Skeletal muscle satellite cell (primary cell): ENCODE measurements at regions not wholly inside any gene's neighbourhood (a gene's known extent, or its start where the extent isn't known, plus 50 kb on each side); places are given as distances from the start of the nearest gene placed in this dataset.
"Not testable (repeated sequence)": the region's sequence is repeated elsewhere in the genome, so short reads cannot be mapped to it uniquely, and the experiment has no call there.

Experiments used
- H3K27me3 ChIP-seq: 2 replicates; pipeline ENCODE4 v1.7.0; 2013; ENCODE audit warnings: low read length; ENCODE audit not compliant: control insufficient read depth, insufficient read depth
- H3K36me3 ChIP-seq: 2 replicates; pipeline ENCODE4 v1.7.0; 2013; ENCODE audit warnings: mild to moderate bottlenecking, control low read depth, low read length; ENCODE audit not compliant: insufficient read depth
- H3K4me1 ChIP-seq: 2 replicates; pipeline ENCODE4 v1.7.0; 2013; ENCODE audit warnings: low read length; ENCODE audit not compliant: control insufficient read depth, insufficient read depth
- H3K4me2 ChIP-seq: 2 replicates; pipeline ENCODE4 v1.7.0; 2013; ENCODE audit warnings: mild to moderate bottlenecking, low read length
- H3K4me3 ChIP-seq: 2 replicates; pipeline ENCODE4 v1.7.0; 2013; ENCODE audit warnings: low read length
- H3K9ac ChIP-seq: 2 replicates; pipeline ENCODE4 v1.7.0; 2013; ENCODE audit warnings: mild to moderate bottlenecking, low read depth, low read length, moderate library complexity
- H3K9me3 ChIP-seq: replicated peaks from 2 replicates; pipeline ENCODE4 v1.7.0; 2013; ENCODE audit warnings: mild to moderate bottlenecking, control low read depth, low read length

- no peaks in the 10 kb centered on the region for H3K36me3 ChIP-seq
- no peaks in the 10 kb centered on the region for H3K4me1 ChIP-seq
- H3K27me3 ChIP-seq = no peaks in the 10 kb centered on the region
- H3K4me3 ChIP-seq = no peak overlapping the region
- no peak overlapping the region for H3K4me2 ChIP-seq
- no peaks in the 10 kb centered on the region for H3K9me3 ChIP-seq
- H3K9ac ChIP-seq = no peak overlapping the region
Observed at GRCh38 chr1:221517961-221518360, 223.9 kb downstream of the DUSP10 start.

GRCh38 chr1:221520250-221520649, 221.6 kb downstream of the DUSP10 start:
- Histone ChIP-seq H3K27me3 (no peaks in the 10 kb centered on the region), H3K9ac (no peak overlapping the region), H3K4me1 (no peaks in the 10 kb centered on the region), H3K9me3 (no peaks in the 10 kb centered on the region), H3K4me2 (no peak overlapping the region), H3K36me3 (no peaks in the 10 kb centered on the region), H3K4me3 (no peak overlapping the region)

- no peaks in the 10 kb centered on the region for H3K36me3 ChIP-seq
- no peaks in the 10 kb centered on the region for H3K9me3 ChIP-seq
- H3K4me2 ChIP-seq = no peak overlapping the region
- H3K4me1 ChIP-seq = no peaks in the 10 kb centered on the region
- no peak overlapping the region for H3K4me3 ChIP-seq
- no peak overlapping the region for H3K9ac ChIP-seq
- no peaks in the 10 kb centered on the region for H3K27me3 ChIP-seq
Observed at GRCh38 chr1:221521686-221522085, 220.2 kb downstream of the DUSP10 start.

GRCh38 chr1:221522529-221522940, 219.4 kb downstream of the DUSP10 start:
- H3K36me3 ChIP-seq = no peaks in the 10 kb centered on the region
- H3K4me2 ChIP-seq = no peak overlapping the region
- no peaks in the 10 kb centered on the region for H3K27me3 ChIP-seq
- no peak overlapping the region for H3K9ac ChIP-seq
- H3K4me1 ChIP-seq = no peaks in the 10 kb centered on the region
- H3K4me3 ChIP-seq = no peak overlapping the region
- H3K9me3 ChIP-seq = no peaks in the 10 kb centered on the region

- Histone ChIP-seq H3K4me2 (no peak overlapping the region), H3K36me3 (no peaks in the 10 kb centered on the region), H3K9me3 (no peaks in the 10 kb centered on the region), H3K4me1 (peaks cover 4% of the 10 kb centered on the region), H3K4me3 (no peak overlapping the region), H3K9ac (no peak overlapping the region), H3K27me3 (no peaks in the 10 kb centered on the region)
Observed at GRCh38 chr1:221525749-221526148, 216.1 kb downstream of the DUSP10 start.

- no peaks in the 10 kb centered on the region for H3K36me3 ChIP-seq
- H3K27me3 ChIP-seq = no peaks in the 10 kb centered on the region
- peaks cover 8% of the 10 kb centered on the region for H3K4me1 ChIP-seq
- H3K9me3 ChIP-seq = no peaks in the 10 kb centered on the region
- H3K4me3 ChIP-seq = no peak overlapping the region
- H3K9ac ChIP-seq = no peak overlapping the region
- no peak overlapping the region for H3K4me2 ChIP-seq
Observed at GRCh38 chr1:221527302-221527701, 214.6 kb downstream of the DUSP10 start.

- H3K9me3 ChIP-seq = no peaks in the 10 kb centered on the region
- no peak overlapping the region for H3K4me3 ChIP-seq
- no peak overlapping the region for H3K9ac ChIP-seq
- no peak overlapping the region for H3K4me2 ChIP-seq
- no peaks in the 10 kb centered on the region for H3K27me3 ChIP-seq
- peaks cover 8% of the 10 kb centered on the region for H3K4me1 ChIP-seq
- no peaks in the 10 kb centered on the region for H3K36me3 ChIP-seq
Observed at GRCh38 chr1:221527886-221528624, 213.8 kb downstream of the DUSP10 start.

- H3K4me2 ChIP-seq, H3K27me3 ChIP-seq, H3K9ac ChIP-seq, H3K36me3 ChIP-seq, H3K4me3 ChIP-seq, H3K9me3 ChIP-seq, H3K4me1 ChIP-seq: not testable (repeated sequence)
Observed at GRCh38 chr1:221530159-221530558, 211.7 kb downstream of the DUSP10 start.

- no peak overlapping the region for H3K9ac ChIP-seq
- H3K4me2 ChIP-seq = no peak overlapping the region
- H3K27me3 ChIP-seq = no peaks in the 10 kb centered on the region
Observed at GRCh38 chr1:221530791-221531190, 211.1 kb downstream of the DUSP10 start.

GRCh38 chr1:221532071-221532773, 209.7 kb downstream of the DUSP10 start:
- no peaks in the 10 kb centered on the region for H3K36me3 ChIP-seq
- no peak overlapping the region for H3K4me3 ChIP-seq

More at GRCh38 chr1:221530791-221531190, 211.1 kb downstream of the DUSP10 start:
- Histone ChIP-seq H3K9me3 (no peaks in the 10 kb centered on the region), H3K4me1 (peaks cover 8% of the 10 kb centered on the region), H3K4me3 (no peak overlapping the region), H3K36me3 (no peaks in the 10 kb centered on the region)

GRCh38 chr1:221541296-221541695, 200.6 kb downstream of the DUSP10 start:
- H3K9me3 ChIP-seq = no peaks in the 10 kb centered on the region
- no peak overlapping the region for H3K9ac ChIP-seq
- no peaks in the 10 kb centered on the region for H3K4me1 ChIP-seq
- no peaks in the 10 kb centered on the region for H3K36me3 ChIP-seq
- no peaks in the 10 kb centered on the region for H3K27me3 ChIP-seq
- no peak overlapping the region for H3K4me2 ChIP-seq
- H3K4me3 ChIP-seq = no peak overlapping the region

More at GRCh38 chr1:221532071-221532773, 209.7 kb downstream of the DUSP10 start:
- H3K4me2 ChIP-seq = no peak overlapping the region
- peaks cover 8% of the 10 kb centered on the region for H3K4me1 ChIP-seq
- H3K27me3 ChIP-seq = no peaks in the 10 kb centered on the region
- no peaks in the 10 kb centered on the region for H3K9me3 ChIP-seq
- H3K9ac ChIP-seq = no peak overlapping the region
